Type B pancreatic cell (in vitro differentiated cells): ENCODE measurements at regions not wholly inside any gene's neighbourhood (a gene's known extent, or its start where the extent isn't known, plus 50 kb on each side); places are given as distances from the start of the nearest gene placed in this dataset.

ENCODE experiments used
- DNase-seq: peaks from one replicate; pipeline ENCODE4 v3.0.0; 2021; ENCODE audit warnings: mixed read lengths; ENCODE audit not compliant: unreplicated experiment; ENCODE audit errors: extremely low spot score
- H3K27ac Mint-ChIP-seq: 2 replicates; pipeline ENCODE4 v1.8.0; 2021; ENCODE audit warnings: mild to moderate bottlenecking, mixed read lengths
- H3K27me3 Mint-ChIP-seq: 2 replicates; pipeline ENCODE4 v1.8.0; 2021; ENCODE audit warnings: mixed read lengths
- H3K36me3 Mint-ChIP-seq: 2 replicates; pipeline ENCODE4 v1.8.0; 2021; ENCODE audit warnings: mixed read lengths
- H3K4me1 Mint-ChIP-seq: one replicate; pipeline ENCODE4 v1.8.0; 2021; ENCODE audit warnings: mixed read lengths; ENCODE audit not compliant: unreplicated experiment
- H3K4me3 Mint-ChIP-seq: 2 replicates; pipeline ENCODE4 v1.8.0; 2021; ENCODE audit warnings: mild to moderate bottlenecking, mixed read lengths
- H3K9me3 Mint-ChIP-seq: 2 replicates; pipeline ENCODE4 v1.8.0; 2021; ENCODE audit warnings: mixed read lengths
- CTCF ChIP-seq: fragments of 200-600 bp; sonication (generic); conservative IDR thresholded peaks from 2 replicates; pipeline ENCODE4 v1.5.0; 2021; ENCODE audit warnings: antibody characterized with exemption, mild to moderate bottlenecking

- no peak for DNase-seq
- H3K4me3 Mint-ChIP-seq: no peak overlapping the region
- no peak overlapping the region for H3K27ac Mint-ChIP-seq
- TF ChIP-seq CTCF: no peak
- peaks cover 56% of the 10 kb centered on the region for H3K27me3 Mint-ChIP-seq
- peaks cover 28% of the 10 kb centered on the region for H3K4me1 Mint-ChIP-seq
- H3K9me3 Mint-ChIP-seq: no peaks in the 10 kb centered on the region
- H3K36me3 Mint-ChIP-seq: no peaks in the 10 kb centered on the region
Observed at GRCh38 chr10:76640806-76641205, 996.8 kb downstream of the KCNMA1 start.

GRCh38 chr10:76632767-76633051 lies 1004.9 kb downstream of the KCNMA1 start:
- Mint-ChIP-seq H3K27ac (no peak overlapping the region), H3K9me3 (no peaks in the 10 kb centered on the region), H3K27me3 (peaks cover 64% of the 10 kb centered on the region), H3K4me3 (no peak overlapping the region), H3K4me1 (peaks cover 12% of the 10 kb centered on the region), H3K36me3 (no peaks in the 10 kb centered on the region)
- TF ChIP-seq CTCF: peak; percentile 36
- DNase-seq: no peak

- no peak for DNase-seq
- H3K27ac Mint-ChIP-seq: peak overlapping the region; percentile 3
- no peak for TF ChIP-seq CTCF
- peaks cover 60% of the 10 kb centered on the region for H3K27me3 Mint-ChIP-seq
- H3K9me3 Mint-ChIP-seq: no peaks in the 10 kb centered on the region
- peaks cover 12% of the 10 kb centered on the region for H3K4me1 Mint-ChIP-seq
- no peaks in the 10 kb centered on the region for H3K36me3 Mint-ChIP-seq
- H3K4me3 Mint-ChIP-seq: peak overlapping the region; percentile 4
Observed at GRCh38 chr10:76631884-76632766, 1005.5 kb downstream of the KCNMA1 start.

GRCh38 chr10:76631036-76631670 lies 1006.5 kb downstream of the KCNMA1 start:
- H3K27ac Mint-ChIP-seq: no peak overlapping the region
- no peaks in the 10 kb centered on the region for H3K9me3 Mint-ChIP-seq
- no peak for TF ChIP-seq CTCF
- no peak for DNase-seq
- H3K4me1 Mint-ChIP-seq: peaks cover 12% of the 10 kb centered on the region
- H3K36me3 Mint-ChIP-seq: no peaks in the 10 kb centered on the region
- H3K27me3 Mint-ChIP-seq: peaks cover 61% of the 10 kb centered on the region
- no peak overlapping the region for H3K4me3 Mint-ChIP-seq

- Mint-ChIP-seq H3K27me3 (peaks cover 55% of the 10 kb centered on the region), H3K4me1 (peaks cover 12% of the 10 kb centered on the region), H3K9me3 (no peaks in the 10 kb centered on the region), H3K36me3 (no peaks in the 10 kb centered on the region), H3K4me3 (no peak overlapping the region), H3K27ac (no peak overlapping the region)
- DNase-seq: no peak
- no peak for TF ChIP-seq CTCF
Observed at GRCh38 chr10:76628801-76629200, 1008.8 kb downstream of the KCNMA1 start.
